ENCODE measurements at regions not wholly inside any gene's neighbourhood (a gene's known extent, or its start where the extent isn't known, plus 50 kb on each side); places are given as distances from the start of the nearest gene placed in this dataset.

GRCh38 chr1:65068202-65069010 is 79.6 kb upstream of the AK4 start:
- peaks cover 3 to 4% of the 10 kb centered on the region in 2 experiments; a peak in 3 of 4 replicates for H3K27me3 ChIP-seq (replicated peaks in 1 of 2; ENCODE audit: control insufficient read depth in 2 of 2, insufficient read depth in 2 of 2, low read length in 1 of 2)
- ChIA-PET CTCF (no interaction called here), RAD21 (ENCODE audit: unreplicated experiment) (no interaction called here), POLR2A (interaction anchor here (0.5 to 0.6 kb wide), 2 partner anchors 28 to 315 kb away, joined by 3 to 7 read pairs; no protein-coding TSS in a partner anchor), SMC1A (ENCODE audit: uncharacterized antibody, unreplicated experiment) (interaction anchor here (0.6 kb wide), 1 partner anchor 145 kb away, joined by 3 read pairs; no protein-coding TSS in a partner anchor)
- no peak for FAIRE-seq
- no peaks in the 10 kb centered on the region for H3K36me3 ChIP-seq (ENCODE audit: control insufficient read depth in 2 of 2, insufficient read depth in 2 of 2, low read length in 1 of 2)
- no TSS peak for BruUV-seq (replicated peaks)
- TF ChIP-seq STAT1 (conservative IDR thresholded peaks at IDR 0.05) (no peak), ZBTB40 (IDR thresholded peaks at IDR 0.05; ENCODE audit: borderline replicate concordance) (peak; percentile 68; the same call in 1 of the 2 replicates), RBBP5 (conservative IDR thresholded peaks at IDR 0.05) (peak; percentile 46; the same call in 1 of the 2 replicates), GABPA (IDR thresholded peaks at IDR 0.05; ENCODE audit: low read depth) (no peak), IKZF2 (IDR thresholded peaks at IDR 0.05) (no peak), ZNF384 (IDR thresholded peaks at IDR 0.05; ENCODE audit: borderline replicate concordance, low read depth, low read length) (peak; percentile 71), ZNF687 (IDR thresholded peaks at IDR 0.05) (0 out of 2 replicates have a peak, but pooled peaks have one; percentile 5), NKRF (conservative IDR thresholded peaks at IDR 0.05) (0 out of 2 replicates have a peak, but pooled peaks have one; percentile 10), TCF3 (IDR thresholded peaks at IDR 0.05; ENCODE audit: borderline replicate concordance, insufficient read depth, low read depth, low read length) (no peak), FOXK2 (IDR thresholded peaks at IDR 0.05) (peak; percentile 67), ASH2L (IDR thresholded peaks at IDR 0.05; ENCODE audit: borderline replicate concordance, low read depth) (peak; percentile 91), BMI1 (IDR thresholded peaks at IDR 0.05; ENCODE audit: borderline replicate concordance) (peak; percentile 30; the same call in 1 of the 2 replicates)
- peak overlapping the region; percentile 64 for H3K9ac ChIP-seq (ENCODE audit: control insufficient read depth, insufficient read depth, low read length)
- H3K4me3 ChIP-seq = peak overlapping the region; percentile 86
- H3K9me3 ChIP-seq (replicated peaks; ENCODE audit: control insufficient read depth, insufficient read depth, low read length) = no peaks in the 10 kb centered on the region
- H2AFZ ChIP-seq (ENCODE audit: control insufficient read depth, low read depth, low read length) = peak overlapping the region; percentile 96
- no peaks in the 10 kb centered on the region for H3K79me2 ChIP-seq (ENCODE audit: control insufficient read depth, insufficient read depth, low read length)
- peak overlapping the region; percentile 18; the same call in 1 of the 2 replicates for H3K27ac ChIP-seq (ENCODE audit: control insufficient read depth, insufficient read depth)
- peaks cover 4% of the 10 kb centered on the region; the same call in 1 of the 2 replicates for H3K4me1 ChIP-seq (ENCODE audit: control insufficient read depth, insufficient read depth, low read length)
- ATAC-seq = peak; percentile 50
- intact Hi-C loops (cut with micrococcal nuclease; ENCODE audit: unreplicated experiment) = no loop called here
- WGBS (ENCODE audit: insufficient coverage, insufficient replicate concordance, low lambda C conversion rate, missing lambda C conversion rate) = 3% methylated on average over 20 of the region's 20 CpGs
- no peaks in the 10 kb centered on the region for H4K20me1 ChIP-seq (ENCODE audit: control insufficient read depth, insufficient read depth)
- peak overlapping the region; percentile 99 for H3K4me2 ChIP-seq (ENCODE audit: control insufficient read depth, insufficient read depth)
- in situ Hi-C loops (cut with MboI) = loop anchor here (25.0 kb wide), 1 partner anchor 144 kb away; no protein-coding TSS in a partner anchor
- DNase-seq (ENCODE audit: low read depth, low spot score) = no peak
